GM12865 (cell line): ENCODE measurements at regions not wholly inside any gene's neighbourhood (a gene's known extent, or its start where the extent isn't known, plus 50 kb on each side); places are given as distances from the start of the nearest gene placed in this dataset.

ENCODE experiments used
- DNase-seq: peaks from one replicate; pipeline ENCODE4 v3.0.0; 2010; ENCODE audit warnings: low read depth
- H3K4me3 ChIP-seq: 2 replicates; pipeline ENCODE4 v1.5.1; 2011; ENCODE audit warnings: mild to moderate bottlenecking, low read depth, low read length, control low read depth
- TF ChIP-seq, protein P1 (sequence below): IDR thresholded peaks from 2 replicates; pipeline ENCODE4 v1.5.1; 2011; ENCODE audit warnings: low read length, control low read depth, low read depth, inconsistent platforms; ENCODE audit not compliant: insufficient read depth; ENCODE audit errors: missing control alignments

DNA sequence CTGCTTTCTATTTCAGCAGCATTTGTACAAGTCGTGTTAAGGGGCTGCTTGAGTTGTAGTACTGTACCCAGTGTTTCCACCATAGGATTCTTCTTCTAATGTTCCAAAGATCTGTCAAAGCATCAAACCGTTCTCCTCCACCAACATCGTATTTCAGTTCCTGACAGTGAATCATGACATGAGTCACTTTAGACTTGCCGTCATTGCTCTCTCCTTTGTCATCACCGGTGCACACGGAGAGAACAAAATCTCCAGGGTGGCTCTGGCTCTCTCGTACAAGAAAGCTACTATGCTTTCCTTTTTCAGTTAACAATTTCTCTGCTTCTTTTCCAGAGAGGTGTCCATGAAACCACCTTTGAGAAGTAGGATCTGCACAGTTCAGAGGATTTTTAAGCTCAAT is 270.9 kb upstream of the CCDC54 start:
- TF ChIP-seq, protein P1, sequence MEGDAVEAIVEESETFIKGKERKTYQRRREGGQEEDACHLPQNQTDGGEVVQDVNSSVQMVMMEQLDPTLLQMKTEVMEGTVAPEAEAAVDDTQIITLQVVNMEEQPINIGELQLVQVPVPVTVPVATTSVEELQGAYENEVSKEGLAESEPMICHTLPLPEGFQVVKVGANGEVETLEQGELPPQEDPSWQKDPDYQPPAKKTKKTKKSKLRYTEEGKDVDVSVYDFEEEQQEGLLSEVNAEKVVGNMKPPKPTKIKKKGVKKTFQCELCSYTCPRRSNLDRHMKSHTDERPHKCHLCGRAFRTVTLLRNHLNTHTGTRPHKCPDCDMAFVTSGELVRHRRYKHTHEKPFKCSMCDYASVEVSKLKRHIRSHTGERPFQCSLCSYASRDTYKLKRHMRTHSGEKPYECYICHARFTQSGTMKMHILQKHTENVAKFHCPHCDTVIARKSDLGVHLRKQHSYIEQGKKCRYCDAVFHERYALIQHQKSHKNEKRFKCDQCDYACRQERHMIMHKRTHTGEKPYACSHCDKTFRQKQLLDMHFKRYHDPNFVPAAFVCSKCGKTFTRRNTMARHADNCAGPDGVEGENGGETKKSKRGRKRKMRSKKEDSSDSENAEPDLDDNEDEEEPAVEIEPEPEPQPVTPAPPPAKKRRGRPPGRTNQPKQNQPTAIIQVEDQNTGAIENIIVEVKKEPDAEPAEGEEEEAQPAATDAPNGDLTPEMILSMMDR: no peak
- no peak for DNase-seq
- H3K4me3 ChIP-seq: no peak overlapping the region

DNA sequence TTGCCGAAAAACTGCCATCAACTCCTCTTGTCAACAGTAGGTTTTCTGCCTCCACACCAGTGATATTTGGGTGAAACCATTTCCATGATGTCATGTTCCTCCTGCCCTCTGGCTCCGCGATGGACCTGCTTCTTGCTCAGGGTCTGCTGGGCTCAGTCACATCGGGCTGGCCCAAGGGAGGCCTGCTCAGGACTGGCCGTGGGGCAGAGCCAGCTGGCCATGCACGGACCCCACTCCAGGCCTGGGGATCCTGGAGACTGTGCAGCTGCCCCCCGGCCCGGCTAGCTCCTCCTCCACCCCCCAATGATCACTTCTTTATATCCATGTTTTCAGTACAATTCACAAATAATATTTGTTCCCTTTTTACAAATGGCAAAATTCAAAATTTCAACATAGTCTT is 270.3 kb upstream of the CCDC54 start:
- TF ChIP-seq, protein P1: no peak
- DNase-seq: no peak
- H3K4me3 ChIP-seq: no peak overlapping the region

DNA sequence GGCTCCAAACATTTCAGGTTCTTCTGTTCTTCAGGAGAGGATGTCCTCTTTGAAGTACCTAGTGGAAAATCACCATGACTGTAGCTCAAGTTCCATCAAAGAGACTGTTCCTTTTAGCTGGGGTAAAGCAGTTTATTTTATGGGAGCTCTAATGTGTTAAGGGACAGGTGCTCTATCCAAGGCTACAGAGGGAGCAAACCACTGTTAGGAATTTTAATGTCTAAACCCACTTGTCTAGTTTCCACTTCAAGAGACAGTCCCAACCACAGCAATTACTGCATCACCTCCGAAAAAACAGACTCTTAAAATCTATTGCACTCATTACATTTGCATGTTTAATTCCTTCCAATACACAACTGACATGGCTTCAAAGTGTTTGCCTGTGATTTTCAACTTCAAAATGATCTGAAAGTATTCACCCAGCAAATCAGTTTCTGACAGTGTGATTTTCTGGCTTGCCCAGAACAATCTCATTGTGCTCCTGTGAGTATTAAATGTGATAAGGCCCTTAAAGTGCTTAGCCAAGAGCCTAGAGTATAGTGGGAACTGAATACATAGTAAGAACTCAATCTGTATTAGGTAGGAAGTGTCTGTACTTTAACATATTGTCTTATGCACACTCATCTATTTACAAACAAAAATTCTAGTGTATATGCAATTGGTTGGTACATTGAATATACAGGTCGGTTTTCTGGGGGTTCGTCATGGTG is 266.5 kb upstream of the CCDC54 start:
- H3K4me3 ChIP-seq: no peak overlapping the region
- TF ChIP-seq, protein P1: no peak
- DNase-seq: no peak

DNA sequence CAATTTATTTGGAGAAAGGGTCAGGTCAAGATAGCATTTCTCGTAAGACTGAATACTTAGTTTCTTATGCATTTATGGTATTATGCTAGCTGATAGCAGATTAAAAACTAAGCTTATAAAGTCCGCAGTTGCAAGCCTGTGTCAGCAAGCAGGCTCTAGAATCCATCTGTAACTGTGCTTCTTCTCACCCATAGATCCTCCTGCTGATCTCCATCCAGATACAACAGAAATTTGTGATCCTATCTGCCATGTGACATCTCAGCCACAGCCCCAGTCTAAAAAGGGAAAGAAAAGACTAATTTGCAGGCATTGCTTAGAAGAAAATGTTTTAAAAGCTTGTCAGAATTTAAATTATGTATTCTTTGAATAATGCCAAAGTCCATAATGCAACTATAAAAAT is 265.4 kb upstream of the CCDC54 start:
- no peak overlapping the region for H3K4me3 ChIP-seq
- TF ChIP-seq, protein P1: no peak
- no peak for DNase-seq

DNA sequence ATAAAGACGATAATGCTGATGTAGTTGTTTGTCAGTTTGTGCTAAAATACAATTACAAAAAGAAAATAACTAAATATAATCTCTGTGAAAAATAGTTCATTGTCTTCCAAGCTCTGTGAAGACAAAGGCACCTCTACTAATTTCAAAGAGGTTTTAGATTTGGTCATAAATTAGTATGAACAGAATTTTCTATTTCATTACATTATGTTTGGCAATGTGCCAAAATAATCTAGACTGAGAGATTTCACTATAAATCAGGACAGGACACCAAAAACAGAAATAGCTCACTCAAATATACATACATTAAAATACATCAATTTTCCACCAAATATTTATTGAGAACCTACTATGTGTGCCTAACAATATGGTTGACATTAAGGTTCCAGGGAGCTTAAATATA is 264.9 kb upstream of the CCDC54 start:
- no peak overlapping the region for H3K4me3 ChIP-seq
- TF ChIP-seq, protein P1: no peak
- no peak for DNase-seq

DNA sequence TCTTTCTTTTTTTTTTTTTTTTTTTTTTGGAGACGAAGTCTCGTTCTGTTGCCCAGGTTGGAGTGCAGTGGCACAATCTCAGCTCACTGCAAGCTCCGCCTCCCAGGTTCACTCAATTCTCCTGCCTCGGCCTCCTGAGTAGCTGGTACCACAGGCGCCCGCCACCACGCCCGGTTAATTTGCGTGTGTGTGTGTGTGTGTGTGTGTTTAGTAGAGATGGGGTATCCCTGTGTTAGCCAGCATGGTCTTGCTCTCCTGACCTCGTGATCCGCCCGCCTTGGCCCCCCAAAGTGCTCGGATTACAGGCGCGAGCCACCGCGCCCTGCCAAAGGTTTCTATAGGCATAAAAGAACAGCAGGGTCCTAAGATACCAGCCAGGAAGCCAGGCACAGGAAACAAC is 261.0 kb upstream of the CCDC54 start:
- H3K4me3 ChIP-seq: no peak overlapping the region
- TF ChIP-seq, protein P1: no peak

DNA sequence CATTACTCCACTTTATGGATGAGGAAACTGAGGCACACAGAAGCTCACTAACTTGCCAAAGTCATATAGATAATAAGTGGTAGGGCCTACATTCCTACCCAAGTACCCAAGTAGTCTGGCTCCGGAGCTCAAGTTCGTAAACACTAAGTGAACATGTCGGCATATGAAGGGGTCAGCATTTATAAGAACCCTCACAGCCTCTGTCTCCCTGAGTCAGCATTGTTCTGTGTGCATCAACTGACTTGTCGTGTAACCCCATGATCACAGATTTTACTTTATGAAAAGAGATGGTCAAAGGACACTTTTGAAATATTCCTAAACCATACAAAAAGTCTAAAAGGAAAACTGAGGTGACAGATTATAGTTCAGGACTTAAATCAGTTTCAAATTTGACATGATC is 260.1 kb upstream of the CCDC54 start:
- TF ChIP-seq, protein P1: no peak
- no peak overlapping the region for H3K4me3 ChIP-seq
- DNase-seq: no peak

More for the DNA sequence above, 261.0 kb upstream of the CCDC54 start:
- DNase-seq: no peak
